Nephron (organoid): ENCODE measurements at regions not wholly inside any gene's neighbourhood (a gene's known extent, or its start where the extent isn't known, plus 50 kb on each side); places are given as distances from the start of the nearest gene placed in this dataset.

Source experiments
- H3K27ac Mint-ChIP-seq, 3 experiments: 2 replicates each; pipeline ENCODE4 v1.8.0; 2020; ENCODE audit warnings: mixed read lengths in 3 of 3, mild to moderate bottlenecking in 2 of 3, moderate library complexity in 1 of 3
- H3K27me3 Mint-ChIP-seq: 2 replicates; pipeline ENCODE4 v1.8.0; 2021; ENCODE audit warnings: low read depth, mild to moderate bottlenecking, moderate library complexity, mixed read lengths
- H3K36me3 Mint-ChIP-seq: 2 replicates; pipeline ENCODE4 v1.8.0; 2020; ENCODE audit warnings: low read depth, mixed read lengths
- H3K4me1 Mint-ChIP-seq: 2 replicates; pipeline ENCODE4 v1.8.0; 2020; ENCODE audit warnings: mixed read lengths
- H3K4me3 Mint-ChIP-seq, 3 experiments: 2 replicates each; pipeline ENCODE4 v1.8.0; 2020; ENCODE audit warnings: mild to moderate bottlenecking in 3 of 3, mixed read lengths in 3 of 3, moderate library complexity in 2 of 3
- H3K9me3 Mint-ChIP-seq: 2 replicates; pipeline ENCODE4 v1.8.0; 2020; ENCODE audit warnings: mixed read lengths
- TF ChIP-seq, protein P1 (sequence below), 3 experiments: fragments of 200-600 bp; sonication (generic); IDR thresholded peaks; one replicate each; pipeline ENCODE4 v1.5.0; 2021; ENCODE audit warnings: antibody characterized with exemption in 3 of 3; ENCODE audit not compliant: unreplicated experiment in 3 of 3

DNA sequence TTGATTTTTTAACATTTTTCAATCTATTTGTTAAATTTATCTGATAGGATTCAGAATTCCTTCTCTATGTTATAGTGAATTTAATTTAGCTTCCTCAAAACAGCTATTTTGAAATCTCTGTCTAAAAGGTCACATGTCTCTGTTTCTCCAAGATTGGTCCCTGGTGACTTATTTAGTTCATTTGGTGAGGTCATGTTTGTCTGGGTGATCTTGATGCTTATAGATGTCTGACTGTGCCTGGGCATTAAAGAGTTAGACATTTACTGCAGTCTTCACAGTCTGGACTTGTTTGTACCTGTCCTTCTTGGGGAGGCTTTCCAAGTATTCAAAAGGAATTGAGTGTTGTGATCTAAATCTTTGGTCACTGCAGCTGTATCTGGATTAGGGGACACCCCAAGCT is 169.5 kb upstream of the C2CD4B start:
- H3K4me1 Mint-ChIP-seq, result no peaks in the 10 kb centered on the region
- H3K27me3 Mint-ChIP-seq, result peaks cover 6% of the 10 kb centered on the region
- H3K9me3 Mint-ChIP-seq, result peaks cover 11% of the 10 kb centered on the region
- H3K27ac Mint-ChIP-seq, result no peak overlapping the region
- H3K4me3 Mint-ChIP-seq, result no peak overlapping the region
- no peaks in the 10 kb centered on the region for H3K36me3 Mint-ChIP-seq
- TF ChIP-seq, protein P1, sequence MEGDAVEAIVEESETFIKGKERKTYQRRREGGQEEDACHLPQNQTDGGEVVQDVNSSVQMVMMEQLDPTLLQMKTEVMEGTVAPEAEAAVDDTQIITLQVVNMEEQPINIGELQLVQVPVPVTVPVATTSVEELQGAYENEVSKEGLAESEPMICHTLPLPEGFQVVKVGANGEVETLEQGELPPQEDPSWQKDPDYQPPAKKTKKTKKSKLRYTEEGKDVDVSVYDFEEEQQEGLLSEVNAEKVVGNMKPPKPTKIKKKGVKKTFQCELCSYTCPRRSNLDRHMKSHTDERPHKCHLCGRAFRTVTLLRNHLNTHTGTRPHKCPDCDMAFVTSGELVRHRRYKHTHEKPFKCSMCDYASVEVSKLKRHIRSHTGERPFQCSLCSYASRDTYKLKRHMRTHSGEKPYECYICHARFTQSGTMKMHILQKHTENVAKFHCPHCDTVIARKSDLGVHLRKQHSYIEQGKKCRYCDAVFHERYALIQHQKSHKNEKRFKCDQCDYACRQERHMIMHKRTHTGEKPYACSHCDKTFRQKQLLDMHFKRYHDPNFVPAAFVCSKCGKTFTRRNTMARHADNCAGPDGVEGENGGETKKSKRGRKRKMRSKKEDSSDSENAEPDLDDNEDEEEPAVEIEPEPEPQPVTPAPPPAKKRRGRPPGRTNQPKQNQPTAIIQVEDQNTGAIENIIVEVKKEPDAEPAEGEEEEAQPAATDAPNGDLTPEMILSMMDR (IDR thresholded peaks at IDR 0.05; ENCODE audit: unreplicated experiment in 3 of 3), result no peak

DNA sequence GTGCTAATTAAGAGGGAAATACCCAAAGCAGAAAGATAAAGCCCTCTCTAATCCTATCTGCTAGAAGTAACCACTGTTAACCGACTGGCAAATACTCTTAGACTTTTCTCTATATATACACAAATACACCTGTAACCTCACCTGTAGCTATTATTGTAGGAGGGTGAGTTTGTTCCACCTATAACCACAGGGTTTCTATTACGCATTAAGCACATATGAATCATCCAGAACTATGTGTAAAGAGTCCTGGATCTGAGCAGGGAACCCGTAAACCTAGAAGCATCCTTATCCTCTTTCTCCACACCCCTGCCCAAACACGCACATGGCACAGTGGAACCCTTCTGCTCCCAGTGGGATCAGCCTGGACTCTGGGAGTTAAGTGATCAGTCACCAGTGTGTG is 172.8 kb upstream of the C2CD4B start:
- H3K9me3 Mint-ChIP-seq, result peaks cover 11% of the 10 kb centered on the region
- H3K36me3 Mint-ChIP-seq, result no peaks in the 10 kb centered on the region
- TF ChIP-seq, protein P1 (IDR thresholded peaks at IDR 0.05; ENCODE audit: unreplicated experiment in 3 of 3), result no peak
- H3K4me3 Mint-ChIP-seq, result no peak overlapping the region
- no peaks in the 10 kb centered on the region for H3K4me1 Mint-ChIP-seq
- H3K27me3 Mint-ChIP-seq, result peaks cover 6% of the 10 kb centered on the region
- H3K27ac Mint-ChIP-seq, result no peak overlapping the region

DNA sequence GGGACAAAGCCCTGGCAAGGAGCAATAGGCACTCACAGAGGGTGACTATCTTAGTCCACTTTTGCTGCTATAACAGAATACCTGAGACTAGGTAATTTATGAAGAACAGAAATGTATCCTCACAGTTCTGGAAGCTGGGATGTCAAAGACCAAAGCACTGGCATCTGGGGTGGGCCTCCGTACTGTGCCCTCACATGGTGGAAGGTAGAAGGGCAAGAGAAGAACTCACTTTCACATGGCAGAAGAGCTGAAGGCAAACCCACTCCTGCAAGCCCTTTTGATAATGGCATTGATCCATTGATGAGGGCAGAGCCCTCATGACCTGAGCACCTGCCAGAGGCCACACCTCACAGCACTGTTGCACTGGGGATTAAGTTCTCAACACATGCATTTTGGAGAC is 173.4 kb upstream of the C2CD4B start:
- Mint-ChIP-seq H3K4me1 (no peaks in the 10 kb centered on the region), H3K27ac (peak overlapping the region in 1 of 3 experiments; percentile 39), H3K36me3 (no peaks in the 10 kb centered on the region), H3K27me3 (peaks cover 6% of the 10 kb centered on the region), H3K4me3 (no peak overlapping the region), H3K9me3 (peaks cover 10% of the 10 kb centered on the region)
- TF ChIP-seq, protein P1 (IDR thresholded peaks at IDR 0.05; ENCODE audit: unreplicated experiment in 3 of 3), result no peak

DNA sequence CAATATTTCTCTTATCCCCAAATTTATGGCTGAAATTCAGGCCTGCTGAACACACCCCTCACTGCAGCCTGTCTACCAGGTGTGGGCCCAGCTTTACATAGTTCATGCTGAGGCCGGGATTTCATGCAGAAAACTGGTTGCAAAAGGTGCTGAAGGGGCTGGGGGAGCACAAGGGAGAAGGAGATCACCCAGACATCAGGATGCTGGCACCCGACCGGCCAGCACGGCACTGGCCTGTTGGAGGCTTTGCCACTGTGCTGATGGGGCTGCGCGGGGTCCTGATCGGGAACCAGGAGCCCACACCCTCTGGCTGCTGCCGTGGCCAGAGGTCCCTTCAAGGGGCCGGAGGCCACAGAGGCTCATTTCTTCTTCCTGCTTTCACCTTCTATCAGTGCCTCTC is 177.9 kb upstream of the C2CD4B start:
- peaks cover 10% of the 10 kb centered on the region for H3K4me1 Mint-ChIP-seq
- H3K4me3 Mint-ChIP-seq, result no peak overlapping the region
- TF ChIP-seq, protein P1 (IDR thresholded peaks at IDR 0.05; ENCODE audit: unreplicated experiment in 3 of 3), result no peak
- H3K36me3 Mint-ChIP-seq, result no peaks in the 10 kb centered on the region
- peaks cover 6% of the 10 kb centered on the region for H3K27me3 Mint-ChIP-seq
- no peak overlapping the region for H3K27ac Mint-ChIP-seq
- H3K9me3 Mint-ChIP-seq, result peaks cover 2% of the 10 kb centered on the region

DNA sequence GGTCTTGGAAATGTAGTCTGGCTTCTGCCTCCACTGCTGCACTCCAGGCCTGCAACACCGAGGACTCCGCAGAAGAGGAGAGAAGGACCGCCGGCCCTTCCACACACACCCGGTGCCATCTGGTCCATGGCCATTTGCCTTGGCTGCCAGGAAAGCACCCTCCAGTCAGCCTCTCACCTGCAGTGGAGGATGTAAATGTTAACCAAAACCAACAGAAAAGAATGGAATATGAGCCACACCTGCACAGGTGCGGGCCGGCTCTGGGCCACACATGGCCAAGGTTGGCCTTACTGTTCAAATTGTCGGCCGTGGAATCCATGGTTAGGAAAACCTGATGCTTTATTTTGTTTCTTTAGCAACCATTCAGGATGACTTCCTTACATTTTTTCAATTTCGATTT is 178.3 kb upstream of the C2CD4B start:
- H3K9me3 Mint-ChIP-seq, result peaks cover 2% of the 10 kb centered on the region
- H3K4me3 Mint-ChIP-seq, result no peak overlapping the region
- H3K27me3 Mint-ChIP-seq, result peaks cover 5% of the 10 kb centered on the region
- H3K4me1 Mint-ChIP-seq, result peaks cover 10% of the 10 kb centered on the region
- H3K27ac Mint-ChIP-seq, result no peak overlapping the region
- TF ChIP-seq, protein P1 (IDR thresholded peaks at IDR 0.05; ENCODE audit: unreplicated experiment in 3 of 3), result no peak
- no peaks in the 10 kb centered on the region for H3K36me3 Mint-ChIP-seq

DNA sequence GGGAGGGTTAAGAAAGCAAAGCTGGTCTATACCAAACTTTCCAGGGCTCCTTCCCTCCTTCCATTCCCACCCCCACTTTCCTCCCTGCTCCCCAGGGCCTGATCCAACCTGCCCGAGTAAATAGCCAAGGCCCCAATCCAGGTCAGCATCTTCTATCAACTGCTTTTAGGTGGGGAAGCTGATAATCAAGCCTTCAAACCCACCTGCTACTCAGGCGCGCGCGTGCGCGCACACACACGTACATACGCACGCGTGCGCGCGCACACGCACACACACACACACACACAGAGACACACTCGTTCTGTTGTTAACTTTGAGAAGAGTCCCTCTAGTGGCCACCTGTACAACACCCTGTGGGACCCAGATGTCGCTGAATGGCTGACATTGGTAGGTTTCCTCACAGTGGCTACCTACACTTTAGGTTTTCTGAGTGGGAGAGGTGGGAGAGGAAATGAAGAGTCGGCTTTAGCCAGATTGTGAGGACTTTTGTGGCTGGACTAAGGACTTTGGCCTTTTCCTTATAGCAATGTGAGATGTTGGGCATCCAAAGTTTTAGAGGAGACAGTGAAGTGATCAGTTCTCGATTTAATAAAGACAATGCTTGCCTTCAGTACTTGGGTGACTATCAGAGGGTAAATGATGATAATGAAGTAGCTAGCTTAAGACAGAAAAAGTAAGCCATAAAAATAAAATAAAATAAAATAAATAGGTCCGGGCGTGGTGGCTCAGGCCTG is 179.9 kb upstream of the C2CD4B start:
- Mint-ChIP-seq H3K9me3 (peaks cover 2% of the 10 kb centered on the region), H3K4me3 (peak overlapping the region; percentile 74 to 79 (median 75)), H3K4me1 (peaks cover 10% of the 10 kb centered on the region), H3K36me3 (no peaks in the 10 kb centered on the region), H3K27ac (peak overlapping the region in 2 of 3 experiments; percentile 24 to 81), H3K27me3 (no peaks in the 10 kb centered on the region)
- TF ChIP-seq, protein P1 (IDR thresholded peaks at IDR 0.05; ENCODE audit: unreplicated experiment in 3 of 3), result peak; percentile 63 to 69 (median 69)
